ENCODE measurements at regions not wholly inside any gene's neighbourhood (a gene's known extent, or its start where the extent isn't known, plus 50 kb on each side); places are given as distances from the start of the nearest gene placed in this dataset.

GRCh38 chr4:155578726-155579370 lies 87.8 kb upstream of the GUCY1A1 start:
- TF ChIP-seq, protein P1, sequence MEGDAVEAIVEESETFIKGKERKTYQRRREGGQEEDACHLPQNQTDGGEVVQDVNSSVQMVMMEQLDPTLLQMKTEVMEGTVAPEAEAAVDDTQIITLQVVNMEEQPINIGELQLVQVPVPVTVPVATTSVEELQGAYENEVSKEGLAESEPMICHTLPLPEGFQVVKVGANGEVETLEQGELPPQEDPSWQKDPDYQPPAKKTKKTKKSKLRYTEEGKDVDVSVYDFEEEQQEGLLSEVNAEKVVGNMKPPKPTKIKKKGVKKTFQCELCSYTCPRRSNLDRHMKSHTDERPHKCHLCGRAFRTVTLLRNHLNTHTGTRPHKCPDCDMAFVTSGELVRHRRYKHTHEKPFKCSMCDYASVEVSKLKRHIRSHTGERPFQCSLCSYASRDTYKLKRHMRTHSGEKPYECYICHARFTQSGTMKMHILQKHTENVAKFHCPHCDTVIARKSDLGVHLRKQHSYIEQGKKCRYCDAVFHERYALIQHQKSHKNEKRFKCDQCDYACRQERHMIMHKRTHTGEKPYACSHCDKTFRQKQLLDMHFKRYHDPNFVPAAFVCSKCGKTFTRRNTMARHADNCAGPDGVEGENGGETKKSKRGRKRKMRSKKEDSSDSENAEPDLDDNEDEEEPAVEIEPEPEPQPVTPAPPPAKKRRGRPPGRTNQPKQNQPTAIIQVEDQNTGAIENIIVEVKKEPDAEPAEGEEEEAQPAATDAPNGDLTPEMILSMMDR (IDR thresholded peaks at IDR 0.05), result no peak
- TF ChIP-seq POLR2A (IDR thresholded peaks at IDR 0.05), result no peak
